OCI-LY7 (cell line): ENCODE measurements at regions not wholly inside any gene's neighbourhood (a gene's known extent, or its start where the extent isn't known, plus 50 kb on each side); places are given as distances from the start of the nearest gene placed in this dataset.

Source experiments
- BruUV-seq: library from RNA; stranded (reverse); fragments of 400-500 nt; replicated peaks from 2 replicates; lab custom pipeline; 2021; lab: Mats Ljungman, UMichigan
- CTCF ChIA-PET: fragments of 300-600 bp; sonication (Branson Sonifier 250); formaldehyde crosslinking; loops from one replicate; lab custom pipeline; 2022; ENCODE audit warnings: antibody characterized with exemption; ENCODE audit not compliant: unreplicated experiment; lab: Charles Lee
- POLR2A ChIA-PET: fragments of 300-600 bp; sonication (Branson Sonifier 250); formaldehyde crosslinking; loops from one replicate; lab custom pipeline; 2022; ENCODE audit warnings: antibody characterized with exemption; lab: Charles Lee
- DNase-seq: peaks from one replicate; pipeline ENCODE4 v3.0.0-alpha.2; 2015; ENCODE audit warnings: low spot score
- H2AFZ ChIP-seq: fragments of 200-600 bp; sonication (generic), shearing (Covaris generic); 2 replicates; pipeline ENCODE4 v1.6.1; 2014; ENCODE audit warnings: mild to moderate bottlenecking, antibody characterized with exemption, low read length, moderate library complexity
- H3K27ac ChIP-seq: fragments of 200-600 bp; sonication (generic); 2 replicates; pipeline ENCODE4 v1.5.1; 2014; ENCODE audit warnings: mixed run types, low read depth, mild to moderate bottlenecking, moderate library complexity, low read length, inconsistent platforms; ENCODE audit not compliant: poor library complexity, severe bottlenecking
- H3K36me3 ChIP-seq: fragments of 200-600 bp; sonication (generic); 2 replicates; pipeline ENCODE4 v1.6.1; 2014; ENCODE audit warnings: mild to moderate bottlenecking, antibody characterized with exemption, low read length, moderate library complexity, mixed read lengths; ENCODE audit not compliant: insufficient read depth
- H3K4me1 ChIP-seq: fragments of 200-600 bp; sonication (generic); 2 replicates; pipeline ENCODE4 v1.5.1; 2014; ENCODE audit warnings: mild to moderate bottlenecking, low read length; ENCODE audit not compliant: insufficient read depth, poor library complexity, severe bottlenecking
- H3K4me2 ChIP-seq: fragments of 200-600 bp; sonication (generic); 2 replicates; pipeline ENCODE4 v1.6.1; 2014; ENCODE audit warnings: mild to moderate bottlenecking, low read length
- H3K4me3 ChIP-seq: fragments of 200-600 bp; sonication (generic); 2 replicates; pipeline ENCODE4 v1.5.1; 2014; ENCODE audit warnings: mild to moderate bottlenecking, low read depth, low read length; ENCODE audit not compliant: poor library complexity, severe bottlenecking
- H3K79me2 ChIP-seq: fragments of 200-600 bp; sonication (generic); 2 replicates; pipeline ENCODE4 v1.6.1; 2016; ENCODE audit warnings: low read depth, mild to moderate bottlenecking, low read length, moderate library complexity, mixed read lengths; ENCODE audit not compliant: insufficient read depth
- H3K9me2 ChIP-seq: fragments of 200-600 bp; sonication (generic); 2 replicates; pipeline ENCODE4 v1.6.1; 2016; ENCODE audit warnings: mild to moderate bottlenecking, low read length, mixed read lengths; ENCODE audit not compliant: insufficient read depth
- H3K9me3 ChIP-seq: fragments of 200-600 bp; sonication (generic); 2 replicates; pipeline ENCODE4 v1.6.1; 2014; ENCODE audit warnings: mild to moderate bottlenecking, mixed run types, low read length, mixed read lengths
- H4K20me1 ChIP-seq: fragments of 200-600 bp; sonication (generic); 2 replicates; pipeline ENCODE4 v1.6.1; 2014; ENCODE audit warnings: mild to moderate bottlenecking, antibody characterized with exemption, low read length, moderate library complexity, mixed read lengths; ENCODE audit not compliant: insufficient read depth
- CTCF ChIP-seq: fragments of 200-600 bp; sonication (generic); conservative IDR thresholded peaks from 2 replicates; pipeline ENCODE4 v1.5.1; 2014; ENCODE audit warnings: mild to moderate bottlenecking, antibody characterized with exemption, low read length, moderate library complexity, mixed read lengths
- EZH2phosphoT487 ChIP-seq: fragments of 200-600 bp; sonication (generic); IDR thresholded peaks from 2 replicates; pipeline ENCODE4 v1.6.1; 2018; ENCODE audit warnings: low read depth, borderline replicate concordance, mild to moderate bottlenecking, mixed run types, antibody characterized with exemption, low read length, moderate library complexity, mixed read lengths
- intact Hi-C: fragments of 100-400 bp; cut with micrococcal nuclease; formaldehyde crosslinking; loops from one replicate; pipeline ENCODE4 v1.10.0; 2022; ENCODE audit not compliant: unreplicated experiment

- BruUV-seq: no TSS peak
- H4K20me1 ChIP-seq: no peaks in the 10 kb centered on the region
- POLR2A ChIA-PET: no interaction called here
Observed at GRCh38 chr16:48970216-48970615, 311.4 kb downstream of the CBLN1 start.

GRCh38 chr16:48969611-48970010 is 312.0 kb downstream of the CBLN1 start:
- no peak overlapping the region for H3K27ac ChIP-seq
- no peak overlapping the region for H3K4me2 ChIP-seq
- no peak for DNase-seq
- H2AFZ ChIP-seq: no peak overlapping the region
- no peaks in the 10 kb centered on the region for H3K79me2 ChIP-seq
- H3K9me3 ChIP-seq: no peaks in the 10 kb centered on the region
- intact Hi-C loops: no loop called here
- ChIA-PET CTCF (no interaction called here), POLR2A (interaction anchor here (0.6 kb wide), 1 partner anchor 9 kb away, joined by 3 read pairs; no protein-coding TSS in a partner anchor)
- no TSS peak for BruUV-seq
- no peaks in the 10 kb centered on the region for H4K20me1 ChIP-seq
- H3K4me3 ChIP-seq: no peak overlapping the region
- no peaks in the 10 kb centered on the region for H3K9me2 ChIP-seq
- no peaks in the 10 kb centered on the region for H3K4me1 ChIP-seq
- TF ChIP-seq CTCF: no peak
- no peak for TF ChIP-seq EZH2phosphoT487
- no peaks in the 10 kb centered on the region for H3K36me3 ChIP-seq

More at GRCh38 chr16:48970216-48970615, 311.4 kb downstream of the CBLN1 start:
- H3K4me2 ChIP-seq: no peak overlapping the region
- no peaks in the 10 kb centered on the region for H3K4me1 ChIP-seq
- no peak for DNase-seq
- CTCF ChIA-PET: no interaction called here
- H2AFZ ChIP-seq: no peak overlapping the region
- intact Hi-C loops: no loop called here
- no peaks in the 10 kb centered on the region for H3K9me3 ChIP-seq
- TF ChIP-seq CTCF (no peak), EZH2phosphoT487 (no peak)
- H3K79me2 ChIP-seq: no peaks in the 10 kb centered on the region
- no peaks in the 10 kb centered on the region for H3K36me3 ChIP-seq
- no peaks in the 10 kb centered on the region for H3K9me2 ChIP-seq
- no peak overlapping the region for H3K27ac ChIP-seq
- no peak overlapping the region for H3K4me3 ChIP-seq

- intact Hi-C loops: no loop called here
- no peak for DNase-seq
- no peaks in the 10 kb centered on the region for H3K79me2 ChIP-seq
- no peaks in the 10 kb centered on the region for H4K20me1 ChIP-seq
- no peak overlapping the region for H3K4me2 ChIP-seq
- no peaks in the 10 kb centered on the region for H3K4me1 ChIP-seq
- H3K9me2 ChIP-seq: no peaks in the 10 kb centered on the region
- H3K36me3 ChIP-seq: no peaks in the 10 kb centered on the region
- TF ChIP-seq CTCF: no peak
- TF ChIP-seq EZH2phosphoT487: no peak
- BruUV-seq: no TSS peak
- no peak overlapping the region for H3K4me3 ChIP-seq
- H2AFZ ChIP-seq: no peak overlapping the region
- POLR2A ChIA-PET: no interaction called here
- H3K27ac ChIP-seq: no peak overlapping the region
- no peaks in the 10 kb centered on the region for H3K9me3 ChIP-seq
- CTCF ChIA-PET: no interaction called here
Observed at GRCh38 chr16:48965386-48965785, 316.3 kb downstream of the CBLN1 start.
